H9 (cell line): ENCODE measurements at regions not wholly inside any gene's neighbourhood (a gene's known extent, or its start where the extent isn't known, plus 50 kb on each side); places are given as distances from the start of the nearest gene placed in this dataset.

Experiments used
- DNase-seq: peaks from one replicate; pipeline ENCODE4 v3.0.0-alpha.2; 2017
- H2AFZ ChIP-seq: one replicate; pipeline ENCODE4 v1.6.1; 2013; ENCODE audit warnings: mild to moderate bottlenecking, low read length, control low read depth, moderate library complexity
- H2AK5ac ChIP-seq: 2 replicates; pipeline ENCODE4 v1.6.1; 2013; ENCODE audit warnings: low read length, control low read depth, mixed read lengths; ENCODE audit not compliant: insufficient read length
- H2BK120ac ChIP-seq: one replicate; pipeline ENCODE4 v1.6.1; 2013; ENCODE audit warnings: low read depth, mild to moderate bottlenecking, low read length, control low read depth, inconsistent platforms; ENCODE audit not compliant: poor library complexity, severe bottlenecking
- H2BK12ac ChIP-seq: 2 replicates; pipeline ENCODE4 v1.6.1; 2013; ENCODE audit warnings: low read length, control low read depth, mixed read lengths, low read depth; ENCODE audit not compliant: insufficient read length
- H2BK15ac ChIP-seq: 2 replicates; pipeline ENCODE4 v1.6.1; 2013; ENCODE audit warnings: low read depth, low read length, control low read depth
- H2BK20ac ChIP-seq: one replicate; pipeline ENCODE4 v1.6.1; 2013; ENCODE audit warnings: low read depth, mild to moderate bottlenecking, low read length, control low read depth, inconsistent platforms; ENCODE audit not compliant: poor library complexity, severe bottlenecking
- H2BK5ac ChIP-seq: 2 replicates; pipeline ENCODE4 v1.6.1; 2013; ENCODE audit warnings: low read length, control low read depth, mixed read lengths; ENCODE audit not compliant: insufficient read length
- H3K14ac ChIP-seq: 2 replicates; pipeline ENCODE4 v1.6.1; 2013; ENCODE audit warnings: low read length, control low read depth; ENCODE audit not compliant: insufficient read depth
- H3K18ac ChIP-seq: 2 replicates; pipeline ENCODE4 v1.6.1; 2013; ENCODE audit warnings: low read depth, mild to moderate bottlenecking, mixed read lengths, low read length, control low read depth; ENCODE audit not compliant: insufficient read length
- H3K23ac ChIP-seq: 2 replicates; pipeline ENCODE4 v1.6.1; 2013; ENCODE audit warnings: low read length, control low read depth, mixed read lengths, low read depth; ENCODE audit not compliant: insufficient read length
- H3K23me2 ChIP-seq: 2 replicates; pipeline ENCODE4 v1.6.1; 2013; ENCODE audit warnings: low read depth, mild to moderate bottlenecking, mixed read lengths, low read length, control low read depth; ENCODE audit not compliant: insufficient read length, poor library complexity, severe bottlenecking
- H3K27ac ChIP-seq: 2 replicates; pipeline ENCODE4 v1.5.1; 2013; ENCODE audit warnings: low read length, control low read depth, mixed read lengths, low read depth; ENCODE audit not compliant: insufficient read length
- H3K27me3 ChIP-seq: 2 replicates; pipeline ENCODE4 v1.6.1; 2013; ENCODE audit warnings: low read length, control low read depth, inconsistent platforms; ENCODE audit not compliant: insufficient read depth
- H3K4ac ChIP-seq: 2 replicates; pipeline ENCODE4 v1.6.1; 2013; ENCODE audit warnings: low read depth, mild to moderate bottlenecking, control low read depth, inconsistent platforms, low read length, moderate library complexity
- H3K4me1 ChIP-seq: 2 replicates; pipeline ENCODE4 v1.6.1; 2013; ENCODE audit warnings: low read length, control low read depth, inconsistent platforms; ENCODE audit not compliant: insufficient read depth
- H3K4me2 ChIP-seq: 2 replicates; pipeline ENCODE4 v1.6.1; 2013; ENCODE audit warnings: low read length, control low read depth, mixed read lengths; ENCODE audit not compliant: insufficient read length, insufficient read depth
- H3K56ac ChIP-seq: 2 replicates; pipeline ENCODE4 v1.6.1; 2013; ENCODE audit warnings: low read depth, mild to moderate bottlenecking, mixed read lengths, low read length, control low read depth; ENCODE audit not compliant: insufficient read length
- H3K79me1 ChIP-seq: 2 replicates; pipeline ENCODE4 v1.6.1; 2013; ENCODE audit warnings: low read depth, mild to moderate bottlenecking, moderate library complexity, low read length, control low read depth, inconsistent platforms; ENCODE audit not compliant: insufficient read depth, poor library complexity, severe bottlenecking
- H3K79me2 ChIP-seq: 2 replicates; pipeline ENCODE4 v1.6.1; 2013; ENCODE audit warnings: low read length, control low read depth, inconsistent platforms; ENCODE audit not compliant: insufficient read depth
- H3K9ac ChIP-seq: 2 replicates; pipeline ENCODE4 v1.6.1; 2013; ENCODE audit warnings: low read length, control low read depth, mixed read lengths; ENCODE audit not compliant: insufficient read length; ENCODE audit errors: extremely low read depth
- H3K9me3 ChIP-seq: one replicate; pipeline ENCODE4 v1.6.1; 2013; ENCODE audit warnings: low read depth, low read length, inconsistent platforms; ENCODE audit not compliant: control insufficient read depth
- H3T11ph ChIP-seq: one replicate; pipeline ENCODE4 v1.6.1; 2013; ENCODE audit warnings: mild to moderate bottlenecking, low read length, control low read depth, inconsistent platforms
- H4K20me1 ChIP-seq: one replicate; pipeline ENCODE4 v1.6.1; 2013; ENCODE audit not compliant: control insufficient read depth, insufficient read length, insufficient read depth
- H4K5ac ChIP-seq: 2 replicates; pipeline ENCODE4 v1.6.1; 2013; ENCODE audit warnings: low read depth, mild to moderate bottlenecking, mixed read lengths, low read length, control low read depth; ENCODE audit not compliant: insufficient read length
- H4K8ac ChIP-seq: replicated peaks from 2 replicates; pipeline ENCODE4 v1.6.1; 2013; ENCODE audit warnings: low read length, control low read depth, mixed read lengths, low read depth; ENCODE audit not compliant: insufficient read length
- H4K91ac ChIP-seq: 2 replicates; pipeline ENCODE4 v1.6.1; 2013; ENCODE audit warnings: low read depth, mild to moderate bottlenecking, moderate library complexity, mixed read lengths, low read length, control low read depth; ENCODE audit not compliant: insufficient read length
- H3K27ac Mint-ChIP-seq, 3 experiments: 2 replicates in 2 of 3; 3 replicates in 1 of 3; pipeline ENCODE4 v1.8.0; 2020 to 2021; ENCODE audit warnings: mixed read lengths in 3 of 3, mild to moderate bottlenecking in 1 of 3, moderate library complexity in 1 of 3
- H3K27me3 Mint-ChIP-seq: 2 replicates; pipeline ENCODE4 v1.8.0; 2021; ENCODE audit warnings: low read depth, mild to moderate bottlenecking, moderate library complexity, mixed read lengths
- H3K36me3 Mint-ChIP-seq, 3 experiments: 2 replicates in 2 of 3; 3 replicates in 1 of 3; pipeline ENCODE4 v1.8.0; 2020 to 2021; ENCODE audit warnings: low read depth in 3 of 3, mixed read lengths in 3 of 3; ENCODE audit not compliant: insufficient read depth in 1 of 3
- H3K4me1 Mint-ChIP-seq, 2 experiments: 2 replicates each; pipeline ENCODE4 v1.8.0; 2020; ENCODE audit warnings: mixed read lengths in 2 of 2
- H3K4me3 Mint-ChIP-seq, 2 experiments: 2 replicates in 1 of 2; 3 replicates in 1 of 2; pipeline ENCODE4 v1.8.0; 2020 to 2021; ENCODE audit warnings: mild to moderate bottlenecking in 2 of 2, mixed read lengths in 2 of 2, moderate library complexity in 1 of 2
- H3K9me3 Mint-ChIP-seq, 2 experiments: 2 replicates in 1 of 2; 3 replicates in 1 of 2; pipeline ENCODE4 v1.8.0; 2020; ENCODE audit warnings: mild to moderate bottlenecking in 2 of 2, mixed read lengths in 2 of 2, moderate library complexity in 1 of 2
- WGBS: extraction: QIAGEN DNeasy Blood & Tissue Kit; methylation state at CpG from one replicate; pipeline ENCODE4 v1.1.7; 2013; ENCODE audit warnings: missing lambda C conversion rate, low lambda C conversion rate, mixed read lengths; ENCODE audit not compliant: insufficient read length; ENCODE audit errors: extremely low coverage; 5-methylcytosine and 5-hydroxymethylcytosine counted together
- TF ChIP-seq, protein P1 (sequence below): fragments of 200-600 bp; sonication (generic); conservative IDR thresholded peaks from 3 replicates; pipeline ENCODE4 v1.8.0; 2021; ENCODE audit warnings: antibody characterized with exemption, mild to moderate bottlenecking

DNA sequence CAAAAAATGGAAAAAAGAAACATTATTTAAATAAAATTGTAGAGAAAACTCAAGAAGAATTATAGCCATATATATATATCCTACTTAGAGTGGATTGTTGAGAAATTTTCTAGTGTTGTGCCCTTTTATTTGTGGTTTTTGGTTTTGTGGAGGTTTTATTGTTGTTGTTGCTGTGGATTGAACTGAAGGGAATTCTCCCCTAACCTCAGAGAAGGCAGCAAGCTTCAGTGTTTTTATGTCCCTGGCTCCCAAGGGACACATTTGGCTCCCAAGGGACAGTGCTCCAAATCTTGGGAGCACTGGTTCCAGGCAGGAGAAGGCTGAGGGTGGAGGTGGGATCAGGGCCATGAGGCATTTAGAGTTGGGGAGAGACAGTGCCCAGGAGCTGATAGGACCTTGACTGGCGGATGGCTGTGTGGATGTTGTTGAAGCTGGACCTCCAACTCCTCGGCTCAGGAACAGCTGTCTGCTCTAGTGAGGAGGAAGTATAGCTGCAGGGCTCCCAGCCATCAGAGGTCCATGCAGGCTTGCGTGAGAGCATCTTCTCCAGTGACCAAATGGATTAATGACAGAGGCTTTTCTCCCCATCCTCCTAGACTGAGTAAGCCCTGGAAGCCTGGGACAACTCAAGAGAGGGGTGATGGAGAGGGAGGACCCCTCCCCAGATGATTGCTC, 100.5 kb downstream of the TEX35 start:
- H3K27me3 Mint-ChIP-seq: no peaks in the 10 kb centered on the region
- Histone ChIP-seq H3K23me2 (no peaks in the 10 kb centered on the region), H3K4me2 (no peak overlapping the region), H3K18ac (no peak overlapping the region), H3K4me1 (no peaks in the 10 kb centered on the region), H4K8ac (no peak overlapping the region), H3K27ac (no peak overlapping the region), H3K79me2 (no peaks in the 10 kb centered on the region), H4K91ac (no peak overlapping the region), H4K20me1 (no peaks in the 10 kb centered on the region), H3K4ac (no peak overlapping the region), H3T11ph (no peak overlapping the region), H3K56ac (no peak overlapping the region), H2BK15ac (no peak overlapping the region), H3K27me3 (no peaks in the 10 kb centered on the region), H3K23ac (no peak overlapping the region), H2AFZ (no peak overlapping the region), H3K9ac (no peak overlapping the region), H3K9me3 (no peaks in the 10 kb centered on the region), H4K5ac (no peak overlapping the region), H2BK5ac (no peak overlapping the region), H3K79me1 (no peaks in the 10 kb centered on the region), H3K14ac (no peak overlapping the region), H2BK120ac (no peak overlapping the region), H2BK20ac (no peak overlapping the region), H2AK5ac (no peak overlapping the region), H2BK12ac (no peak overlapping the region)
- H3K9me3 Mint-ChIP-seq: no peaks in the 10 kb centered on the region
- no CpG with 5 or more reads among the region's 3 CpGs for WGBS
- TF ChIP-seq, protein P1, sequence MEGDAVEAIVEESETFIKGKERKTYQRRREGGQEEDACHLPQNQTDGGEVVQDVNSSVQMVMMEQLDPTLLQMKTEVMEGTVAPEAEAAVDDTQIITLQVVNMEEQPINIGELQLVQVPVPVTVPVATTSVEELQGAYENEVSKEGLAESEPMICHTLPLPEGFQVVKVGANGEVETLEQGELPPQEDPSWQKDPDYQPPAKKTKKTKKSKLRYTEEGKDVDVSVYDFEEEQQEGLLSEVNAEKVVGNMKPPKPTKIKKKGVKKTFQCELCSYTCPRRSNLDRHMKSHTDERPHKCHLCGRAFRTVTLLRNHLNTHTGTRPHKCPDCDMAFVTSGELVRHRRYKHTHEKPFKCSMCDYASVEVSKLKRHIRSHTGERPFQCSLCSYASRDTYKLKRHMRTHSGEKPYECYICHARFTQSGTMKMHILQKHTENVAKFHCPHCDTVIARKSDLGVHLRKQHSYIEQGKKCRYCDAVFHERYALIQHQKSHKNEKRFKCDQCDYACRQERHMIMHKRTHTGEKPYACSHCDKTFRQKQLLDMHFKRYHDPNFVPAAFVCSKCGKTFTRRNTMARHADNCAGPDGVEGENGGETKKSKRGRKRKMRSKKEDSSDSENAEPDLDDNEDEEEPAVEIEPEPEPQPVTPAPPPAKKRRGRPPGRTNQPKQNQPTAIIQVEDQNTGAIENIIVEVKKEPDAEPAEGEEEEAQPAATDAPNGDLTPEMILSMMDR: no peak
- H3K4me1 Mint-ChIP-seq: peaks cover 3 to 8% of the 10 kb centered on the region in 2 experiments; a peak in 3 of 4 replicates
- DNase-seq: no peak
- no peaks in the 10 kb centered on the region; a peak in 1 of 7 replicates for H3K36me3 Mint-ChIP-seq
- no peak overlapping the region for H3K4me3 Mint-ChIP-seq
- no peak overlapping the region for H3K27ac Mint-ChIP-seq
